NCI-H1105 (cell line): ENCODE measurements at regions not wholly inside any gene's neighbourhood (a gene's known extent, or its start where the extent isn't known, plus 50 kb on each side); places are given as distances from the start of the nearest gene placed in this dataset.
A peak's percentile ranks its signal among the peaks of the same experiment; 100 is the strongest.
"Not testable (repeated sequence)": the region's sequence is repeated elsewhere in the genome, so short reads cannot be mapped to it uniquely, and the experiment has no call there.

ENCODE experiments used
- DNase-seq: peaks from one replicate; lab custom pipeline; 2025; lab: John Stamatoyannopoulos, UW

DNA sequence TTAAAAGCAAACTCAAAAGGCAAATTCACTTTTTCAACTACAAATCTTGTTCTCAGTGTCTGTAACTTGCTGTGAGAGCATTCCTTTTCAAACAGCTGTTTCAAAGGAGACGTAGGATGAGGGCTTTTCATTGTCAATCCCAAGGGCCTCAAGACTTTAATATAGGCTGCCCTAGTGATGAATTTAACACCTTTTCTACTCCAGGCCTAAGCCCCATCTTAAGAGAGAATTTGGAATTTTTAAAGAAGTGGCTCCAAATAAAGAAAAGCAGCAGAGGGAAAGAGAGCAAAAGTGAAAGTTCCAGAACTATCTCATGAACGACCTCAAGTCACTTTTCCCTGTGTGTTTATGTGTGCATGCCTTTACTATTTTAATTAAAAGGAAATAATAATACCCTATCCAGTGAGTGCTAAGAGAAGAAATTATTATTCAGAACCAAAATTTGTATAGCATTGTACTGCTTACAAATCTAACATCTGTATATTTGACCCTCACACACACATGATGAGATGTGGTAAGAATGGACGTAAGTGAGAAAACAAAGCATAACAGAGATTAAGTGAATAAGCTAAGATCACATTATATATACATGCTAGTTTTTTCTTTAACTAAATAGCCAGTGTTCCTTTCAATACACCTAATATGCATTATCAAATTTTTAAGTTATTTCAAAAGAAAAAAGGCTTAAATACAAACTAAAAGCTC, 196.4 kb downstream of the VGLL3 start:
- DNase-seq = no peak

DNA sequence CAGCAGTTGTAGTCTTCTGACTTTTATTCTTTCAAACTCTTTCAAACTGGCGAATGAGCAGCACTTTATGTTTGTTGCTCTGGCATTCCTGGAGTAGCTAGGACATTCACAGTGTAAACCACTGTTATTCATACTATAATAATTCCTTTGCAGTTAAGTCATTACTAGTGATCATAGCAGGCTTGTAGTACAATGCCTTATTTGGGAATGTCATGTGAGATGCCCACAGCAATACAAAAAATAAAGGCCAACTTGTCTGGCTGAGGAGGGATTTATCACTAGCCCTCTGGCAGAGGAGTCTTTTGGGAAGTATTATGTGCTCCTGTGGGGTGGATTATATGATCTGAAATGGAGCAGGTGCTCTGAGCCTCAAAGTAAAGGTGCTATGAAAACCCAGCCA, 197.2 kb downstream of the VGLL3 start:
- no peak for DNase-seq

DNA sequence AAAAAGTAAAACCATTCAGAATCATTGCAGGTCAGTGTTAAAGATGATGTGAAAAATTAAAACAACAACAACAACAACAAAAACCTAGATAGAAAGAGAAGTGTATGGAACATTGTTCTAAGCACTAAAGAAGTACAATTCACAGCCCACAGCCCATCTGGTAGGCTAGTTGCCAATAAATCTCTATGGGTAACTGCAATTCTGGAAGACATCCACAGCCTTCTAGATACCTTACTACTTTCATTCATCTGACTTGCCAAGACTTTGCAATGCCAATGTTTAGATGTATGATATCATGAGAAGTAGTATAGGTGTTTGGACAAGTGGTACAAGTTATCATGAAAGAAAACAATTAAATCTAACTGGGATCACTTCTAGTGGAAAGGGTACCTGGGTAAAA, 198.6 kb downstream of the VGLL3 start:
- DNase-seq = no peak

DNA sequence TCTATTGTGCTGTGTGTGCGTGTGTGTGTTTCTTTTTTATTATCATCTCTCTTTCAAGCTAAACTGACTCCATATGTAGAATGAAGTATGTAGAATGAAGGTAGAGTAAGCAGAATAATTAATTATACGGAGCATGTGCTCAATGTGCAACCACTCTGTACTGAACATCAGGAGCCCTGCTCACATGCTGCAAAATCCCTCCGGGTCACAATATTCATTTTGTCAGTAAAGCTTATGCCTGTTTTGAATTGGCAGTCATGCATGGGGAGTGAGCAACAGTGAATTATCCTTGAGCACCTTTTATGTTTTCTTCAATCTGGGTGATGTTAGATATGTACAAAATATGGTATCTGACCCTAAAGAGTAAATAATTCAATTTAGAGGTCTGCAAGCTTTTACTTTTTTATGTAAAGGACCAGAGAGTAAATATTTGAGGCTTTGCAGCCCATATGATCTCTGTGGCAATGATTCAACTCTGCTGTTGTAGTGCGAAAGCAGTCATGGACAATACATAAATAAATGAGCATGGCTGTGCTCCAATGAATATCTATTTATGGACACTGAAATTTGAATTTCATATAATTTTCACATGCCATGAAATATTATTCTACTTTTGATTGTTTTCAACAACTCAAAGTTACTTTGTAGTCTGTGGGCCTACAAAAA, 199.9 kb downstream of the VGLL3 start:
- DNase-seq = no peak

DNA sequence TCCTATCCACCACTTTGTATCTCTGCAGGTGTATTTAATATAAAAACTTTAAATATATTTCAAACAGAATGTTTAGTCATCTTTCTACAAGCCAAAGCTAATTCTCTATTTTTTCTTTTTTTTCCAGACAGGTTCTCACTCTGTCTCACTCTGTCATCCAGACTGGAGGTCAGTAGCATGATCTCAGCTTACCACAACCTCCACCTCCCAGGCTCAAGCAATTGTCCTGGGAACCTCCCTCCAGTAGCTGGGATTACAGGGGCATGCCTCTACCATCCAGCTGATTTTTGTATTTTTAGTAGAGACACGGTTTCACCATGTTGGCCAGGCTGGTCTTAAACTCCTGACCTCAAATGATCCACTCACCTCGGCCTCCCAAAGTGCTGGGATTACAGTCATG, 202.6 kb downstream of the VGLL3 start:
- no peak for DNase-seq

DNA sequence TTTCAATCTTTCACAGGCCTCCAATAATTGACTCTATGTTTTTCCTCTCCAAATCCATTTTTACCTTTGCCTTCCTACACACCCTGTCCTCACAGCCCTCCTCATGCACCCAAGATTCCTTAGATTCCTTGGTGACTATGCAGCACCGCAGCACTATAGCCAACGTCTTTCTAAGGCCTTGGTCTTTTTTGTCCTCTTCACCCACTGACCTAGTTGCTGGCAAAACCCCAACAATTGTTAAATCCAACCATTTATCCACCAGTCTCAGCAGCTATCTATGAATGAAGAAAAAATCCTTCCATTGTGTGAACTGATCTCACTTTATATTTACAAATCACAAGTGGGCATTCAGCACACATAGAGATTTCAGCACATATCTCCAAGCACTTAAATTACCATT, 203.9 kb downstream of the VGLL3 start:
- DNase-seq = no peak

DNA sequence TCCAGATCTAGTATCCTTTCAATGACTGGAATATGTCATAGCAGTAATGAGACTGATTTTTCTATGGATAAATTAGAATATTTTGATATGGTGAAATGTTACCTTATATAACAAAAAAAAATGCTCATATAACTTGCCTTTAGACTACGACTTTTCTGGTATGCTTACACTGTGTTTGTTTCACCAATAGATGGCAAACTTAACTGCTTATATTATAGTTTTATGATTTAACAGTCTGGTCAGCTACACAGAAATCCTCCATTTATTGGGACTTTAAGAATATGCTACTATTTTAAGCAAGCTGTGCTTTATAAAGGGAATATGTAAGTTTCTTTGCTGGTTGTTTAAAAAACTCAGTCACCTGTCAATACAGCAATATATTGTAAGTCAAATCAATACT, 205.6 kb downstream of the VGLL3 start:
- no peak for DNase-seq

DNA sequence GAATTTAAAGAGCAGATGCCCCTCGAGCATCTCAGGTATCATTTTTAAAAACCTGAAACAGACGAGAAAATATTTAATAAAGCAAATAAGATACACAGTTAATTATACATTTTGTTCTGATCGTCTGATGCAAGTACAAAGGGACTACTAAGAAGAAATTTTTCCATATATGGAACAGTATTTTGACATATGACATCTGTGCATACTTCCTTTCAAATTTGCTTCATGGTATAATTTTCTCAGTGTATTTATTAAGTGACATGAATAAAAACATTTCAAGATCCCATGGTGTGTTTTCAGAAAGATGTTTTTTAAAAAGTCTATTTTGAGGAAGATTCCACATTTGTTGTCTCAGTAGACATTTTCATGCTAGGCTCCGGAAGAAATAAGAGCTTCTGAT, 208.1 kb downstream of the VGLL3 start:
- no peak for DNase-seq

DNA sequence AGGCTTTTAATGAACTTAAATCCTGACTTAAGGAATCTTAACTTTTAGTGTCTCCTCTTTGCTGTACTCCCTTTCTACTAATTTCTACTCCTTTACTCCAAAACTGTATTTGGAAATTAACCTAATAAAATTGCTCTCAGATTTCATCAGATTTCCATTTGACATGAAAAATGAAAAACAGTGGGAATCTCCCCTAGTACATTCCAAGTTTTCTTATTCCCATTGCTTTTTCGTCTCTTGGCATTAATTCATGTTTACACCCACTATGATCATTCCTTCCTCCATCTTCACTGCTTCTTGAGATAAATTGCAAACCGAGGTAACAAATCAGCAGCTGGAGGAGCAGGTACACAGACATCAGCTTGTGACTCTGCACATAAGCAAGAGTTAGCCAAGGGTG, 208.7 kb downstream of the VGLL3 start:
- DNase-seq = no peak

DNA sequence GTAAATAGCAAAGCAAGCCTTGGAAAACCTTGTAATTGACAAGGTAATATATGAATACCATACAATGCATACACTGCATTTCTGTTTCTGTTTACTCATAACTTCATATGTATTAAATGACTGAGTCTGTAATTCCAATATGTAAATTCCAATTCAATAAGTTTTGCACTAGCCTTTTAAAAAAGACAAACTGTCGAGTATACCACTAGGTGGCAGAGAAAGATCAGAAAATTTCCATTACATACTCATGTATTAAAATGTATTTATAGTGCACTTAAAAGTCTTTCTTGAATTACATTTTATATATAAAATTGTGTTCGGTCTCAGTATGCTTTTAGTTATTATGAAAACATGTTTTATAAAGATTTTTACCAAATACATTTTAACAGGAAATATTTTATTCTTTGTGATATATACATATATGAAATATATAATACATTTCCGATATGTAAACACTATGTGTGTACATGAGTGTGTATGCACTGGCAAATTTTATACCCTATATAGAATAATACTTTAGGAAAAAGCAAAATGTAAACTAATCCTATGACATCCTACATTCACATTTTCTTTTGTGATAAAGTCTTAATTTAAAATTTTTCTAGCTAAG, 216.8 kb downstream of the VGLL3 start:
- DNase-seq = peak; percentile 10

DNA sequence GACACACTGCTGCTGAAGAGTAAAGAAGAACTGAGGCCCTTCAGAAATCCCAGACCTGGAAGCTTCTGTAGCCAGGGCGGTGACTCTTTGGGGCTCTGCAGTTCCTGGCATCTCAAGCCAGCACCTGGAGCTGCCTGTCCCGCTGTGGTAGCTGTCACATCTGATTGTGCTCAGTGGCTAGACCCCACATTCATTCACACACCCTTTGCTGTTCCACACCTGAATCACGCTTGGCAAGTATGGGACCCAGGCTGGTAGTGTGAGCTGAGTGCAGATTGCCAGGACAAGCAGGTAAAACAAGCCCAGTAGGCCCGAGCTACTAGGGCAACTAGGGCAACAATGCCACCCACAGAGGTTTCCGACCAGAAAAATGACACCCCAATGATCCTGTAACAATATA, 218.2 kb downstream of the VGLL3 start:
- no peak for DNase-seq

DNA sequence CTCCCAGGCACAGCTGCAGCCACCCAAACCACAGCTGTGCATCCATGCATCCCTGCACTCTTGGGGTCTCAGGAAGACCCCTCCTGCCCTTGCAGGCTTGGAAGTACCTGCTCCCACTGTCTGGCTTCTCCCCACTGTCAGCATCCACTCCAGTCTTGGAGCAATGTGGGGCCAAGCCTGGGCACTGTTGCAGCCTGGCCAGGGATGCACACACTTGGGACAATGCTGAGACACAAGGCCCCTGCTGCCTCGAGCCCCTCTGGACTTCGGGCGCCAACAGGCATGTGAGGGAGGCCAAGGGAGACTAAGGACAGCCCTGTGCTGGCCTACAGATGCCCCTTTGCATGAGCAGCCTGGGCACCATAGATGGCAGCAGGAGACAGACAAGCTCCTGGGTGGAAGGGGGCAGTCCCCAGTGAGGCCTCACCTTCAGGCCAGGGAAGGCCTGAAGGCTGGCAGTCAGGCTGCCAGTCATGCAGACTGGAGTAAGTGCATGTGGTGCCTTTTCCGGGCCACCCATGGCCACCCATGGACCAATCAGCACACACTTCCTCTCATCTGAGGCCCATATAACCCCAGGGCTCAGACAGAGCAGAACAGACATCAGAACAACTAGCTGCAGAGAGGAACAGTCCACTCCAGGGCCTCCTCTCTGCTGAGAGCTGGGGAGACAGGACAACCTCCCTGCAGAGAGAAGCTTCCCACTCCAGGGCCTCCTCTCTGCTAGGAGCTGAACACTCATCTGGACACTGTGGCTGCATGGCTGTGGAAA, 219.0 kb downstream of the VGLL3 start:
- no peak for DNase-seq

DNA sequence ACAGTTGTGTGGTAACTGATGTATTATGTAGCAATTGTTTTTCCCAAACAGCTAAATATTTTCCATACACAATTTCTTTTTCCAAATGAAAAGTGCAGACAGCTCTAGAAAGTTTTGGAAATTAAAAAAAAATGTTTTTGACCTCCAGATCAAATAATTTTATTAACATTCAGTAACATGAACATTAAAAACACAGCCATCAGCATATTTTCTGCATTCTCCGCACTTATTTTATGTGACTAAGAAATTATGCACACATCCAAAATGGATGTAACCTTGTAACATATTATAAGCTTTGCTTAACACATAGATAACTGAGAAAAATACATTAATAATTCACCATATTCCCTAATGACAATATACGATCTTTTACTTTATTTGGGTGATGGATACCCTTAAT, 224.6 kb downstream of the VGLL3 start:
- DNase-seq = no peak

DNA sequence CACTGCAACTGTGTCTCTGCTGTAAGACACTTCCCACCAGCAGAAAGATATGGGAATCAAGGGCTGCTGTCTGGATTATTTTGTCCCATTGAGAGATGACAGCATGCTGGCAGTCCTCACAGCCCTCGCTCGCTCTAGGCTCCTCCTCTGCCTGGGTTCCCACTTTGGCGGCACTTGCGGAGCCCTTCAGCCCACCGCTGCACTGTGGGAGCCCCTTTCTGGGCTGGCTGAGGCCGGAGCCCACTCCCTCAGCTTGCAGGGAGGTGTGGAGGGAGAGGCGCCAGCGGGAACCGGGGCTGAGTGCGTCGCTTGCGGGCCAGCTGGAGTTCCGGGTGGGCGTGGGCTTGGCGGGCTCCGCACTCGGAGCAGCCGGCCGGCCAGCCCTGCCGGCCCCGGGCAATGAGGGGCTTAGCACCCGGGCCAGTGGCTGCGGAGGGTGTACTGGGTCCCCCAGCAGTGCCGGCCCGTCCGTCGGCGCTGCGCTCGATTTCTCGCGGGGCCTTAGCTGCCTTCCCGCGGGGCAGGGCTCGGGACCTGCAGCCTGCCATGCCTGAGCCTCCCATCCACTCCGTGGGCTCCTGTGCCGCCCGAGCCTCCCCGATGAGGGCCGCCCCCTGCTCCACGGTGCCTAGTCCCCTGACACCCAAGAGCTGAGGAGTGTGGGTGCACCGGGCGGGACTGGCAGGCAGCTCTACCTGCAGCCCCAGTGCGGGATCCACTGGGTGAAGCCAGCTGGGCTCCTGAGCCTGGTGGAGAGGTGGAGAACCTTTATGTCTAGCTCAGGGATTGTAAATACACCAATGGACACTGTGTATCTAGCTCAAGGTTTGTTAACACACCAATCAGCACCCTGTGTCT, 233.4 kb downstream of the VGLL3 start:
- not testable (repeated sequence) for DNase-seq

DNA sequence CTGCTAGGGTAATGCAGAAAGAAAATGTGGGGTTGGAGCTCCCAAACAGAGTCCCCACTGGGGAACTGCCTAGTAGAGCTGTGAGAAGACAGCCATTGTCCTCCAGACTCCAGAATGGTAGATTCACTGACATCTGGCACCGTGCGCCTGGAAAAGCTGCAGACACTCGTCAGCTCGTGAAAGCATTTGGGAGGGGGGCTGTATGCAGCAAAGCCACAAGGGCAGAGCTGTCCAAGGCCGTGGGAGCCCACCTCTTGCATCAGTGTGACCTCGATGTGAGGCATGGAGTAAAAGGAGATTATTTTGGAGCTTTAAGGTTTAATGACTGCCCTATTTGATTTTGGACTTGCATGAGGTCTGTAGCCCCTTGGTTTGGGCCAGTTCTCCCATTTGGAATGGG, 242.9 kb downstream of the VGLL3 start:
- no peak for DNase-seq

DNA sequence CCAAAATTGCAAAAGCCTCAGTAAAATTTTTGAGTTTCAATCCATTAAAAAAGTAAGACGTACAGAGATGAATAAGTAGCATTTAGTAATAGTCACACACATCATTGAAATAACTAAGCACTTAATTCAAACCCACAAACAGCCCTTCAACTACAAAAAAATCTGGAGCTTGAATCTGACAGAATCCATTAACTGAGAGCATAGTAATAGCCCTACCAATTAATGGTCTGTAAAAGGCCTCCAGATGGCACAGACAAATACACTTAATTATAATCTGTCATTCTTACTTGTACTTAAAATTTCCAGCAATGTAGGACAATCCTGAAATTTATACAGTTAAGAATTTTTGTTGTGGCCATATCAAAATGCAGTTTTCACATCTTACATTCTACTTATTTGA, 246.9 kb downstream of the VGLL3 start:
- no peak for DNase-seq

DNA sequence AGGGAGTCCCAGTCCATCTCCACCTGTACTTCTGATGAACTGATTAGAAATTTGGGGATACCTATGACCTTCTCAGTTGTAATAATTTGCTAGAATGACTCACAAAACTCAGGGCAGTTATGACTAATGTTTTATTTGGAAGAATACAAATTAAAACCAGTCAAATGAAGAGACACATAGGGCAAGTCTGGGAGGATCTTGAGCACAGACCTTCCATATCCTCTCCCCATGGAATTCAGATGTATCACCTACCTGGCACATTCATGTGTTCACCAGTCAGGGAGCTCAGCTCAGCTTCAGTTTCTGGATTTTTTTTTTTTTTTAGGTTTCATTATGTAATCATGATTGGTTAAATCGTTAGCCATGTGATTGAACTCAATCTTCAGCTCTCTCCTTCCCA, 247.7 kb downstream of the VGLL3 start:
- DNase-seq = no peak

DNA sequence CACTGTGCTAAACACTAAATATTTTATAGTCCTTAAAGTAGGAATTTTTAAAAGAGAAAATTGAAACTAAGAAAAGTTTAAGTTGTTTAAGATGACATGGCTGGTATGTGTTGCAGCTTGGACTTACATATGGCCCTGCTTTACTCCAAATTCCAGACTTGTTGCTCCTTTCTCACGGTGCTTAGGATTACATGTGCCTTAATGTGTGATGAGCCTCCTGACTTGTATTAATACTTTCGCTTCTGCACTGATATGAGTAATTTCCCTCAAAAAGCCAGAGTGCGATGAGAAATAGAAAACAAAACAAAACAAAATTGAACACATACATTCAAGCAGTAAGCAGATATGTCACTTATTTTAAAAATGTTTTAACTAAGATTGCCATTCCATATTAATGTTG, 250.2 kb downstream of the VGLL3 start:
- DNase-seq = no peak

DNA sequence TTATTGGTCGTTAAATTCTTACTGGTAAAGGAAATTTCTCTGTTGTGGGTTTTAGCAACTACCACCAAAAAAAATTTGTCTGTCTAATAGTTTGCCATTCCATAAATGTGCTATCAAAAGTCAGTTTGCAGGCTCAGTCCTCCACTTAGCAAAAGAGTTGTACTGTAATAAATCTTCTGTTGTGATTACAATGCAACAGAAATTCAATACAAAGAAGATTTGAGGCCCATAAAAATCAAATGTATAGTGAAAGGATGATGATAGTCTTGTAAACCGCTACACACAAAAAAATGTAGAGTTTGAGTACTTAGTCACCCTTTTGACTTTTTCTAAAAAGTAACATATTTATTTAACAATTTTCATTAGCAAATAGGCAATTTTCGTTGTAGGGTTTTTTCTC, 251.7 kb downstream of the VGLL3 start:
- no peak for DNase-seq

DNA sequence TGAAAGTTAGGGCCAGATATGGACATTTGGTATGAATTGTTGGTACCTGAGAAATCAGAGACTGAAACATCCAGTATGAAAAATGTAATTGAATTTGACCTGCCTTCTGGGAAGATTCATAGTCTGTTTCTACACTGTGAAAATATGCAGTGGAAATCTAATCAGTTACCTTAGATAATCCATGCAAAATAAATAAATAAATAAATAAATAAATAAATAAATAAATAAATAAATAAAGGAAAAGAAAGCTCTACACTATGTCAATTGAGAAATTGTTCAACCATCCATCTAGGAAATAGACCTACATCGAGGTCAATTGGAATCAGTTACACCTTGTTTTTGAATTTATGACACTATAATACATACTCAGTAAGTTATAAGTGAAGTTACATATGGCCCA, 252.3 kb downstream of the VGLL3 start:
- DNase-seq = no peak

DNA sequence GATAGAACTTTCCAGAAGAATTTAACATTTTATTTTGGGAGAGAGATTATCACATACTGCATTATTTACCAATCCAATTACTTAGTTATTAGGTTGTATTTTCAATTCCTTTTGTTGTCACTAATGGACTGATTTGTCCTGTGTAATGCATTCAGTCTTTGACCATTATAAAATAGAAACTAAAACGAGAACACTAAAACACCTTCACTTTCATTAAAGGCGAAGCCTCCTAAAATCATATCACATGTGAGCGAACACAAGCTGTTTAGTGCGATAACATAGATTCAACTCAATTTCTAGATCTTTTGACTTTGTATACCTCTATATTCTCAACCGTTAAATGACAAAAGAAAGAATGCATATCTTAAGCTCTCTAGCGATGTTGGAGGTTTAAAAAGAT, 253.4 kb downstream of the VGLL3 start:
- no peak for DNase-seq

DNA sequence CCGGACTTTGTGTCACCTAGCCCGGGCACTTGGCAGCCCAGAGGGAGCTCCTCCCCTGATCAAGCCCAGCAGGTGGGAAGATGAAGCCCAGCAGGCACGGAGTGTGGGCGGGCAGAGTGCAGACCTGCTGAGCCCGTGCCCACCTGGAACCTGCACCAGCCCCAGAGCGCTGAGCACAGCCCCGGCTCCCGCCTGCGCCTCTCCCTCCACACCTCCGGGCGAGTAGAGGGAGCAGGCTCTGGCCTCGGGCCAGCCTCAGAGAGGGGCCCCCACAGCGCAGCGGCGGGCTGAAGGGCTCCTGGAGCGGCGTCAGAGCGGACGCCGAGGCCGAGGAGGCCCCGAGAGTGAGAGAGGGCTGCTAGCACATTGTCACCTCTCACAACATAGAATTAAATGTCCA, 257.7 kb downstream of the VGLL3 start:
- no peak for DNase-seq
